A549 (cell line): ENCODE measurements at regions not wholly inside any gene's neighbourhood (a gene's known extent, or its start where the extent isn't known, plus 50 kb on each side); places are given as distances from the start of the nearest gene placed in this dataset.

Experiments
- ATAC-seq, 2 experiments: fragments of 200-7000 bp in 1 of 2; fragments of >200 bp in 1 of 2; cut with Nextera tagmentation in 1 of 2; cut with Tn5 transposase in 1 of 2; 3 replicates each; pipeline versions ENCODE4 v1.8.0 to v1.9.1; 2018 to 2020; ENCODE audit warnings: mild to moderate bottlenecking in 1 of 2, moderate library complexity in 1 of 2
- CTCF ChIA-PET: fragments of 300-600 bp; sonication (Branson Sonifier 250); formaldehyde crosslinking; extraction: SDS; loops from one replicate; lab custom pipeline; 2021; ENCODE audit warnings: antibody characterized with exemption, inconsistent platforms; lab: Yijun Ruan, JAX
- POLR2A ChIA-PET: fragments of 350-600 bp; formaldehyde crosslinking; extraction: SDS; loops from one replicate; lab custom pipeline; 2021; ENCODE audit warnings: antibody characterized with exemption, inconsistent platforms; lab: Yijun Ruan, JAX
- DNase-seq, 2 experiments: peaks; one replicate each; pipeline versions ENCODE4 v3.0.0 to v3.0.0-alpha.2; 2011 to 2016; ENCODE audit warnings: low read depth in 1 of 2, low spot score in 1 of 2
- FAIRE-seq: peaks from 2 replicates; lab custom pipeline; 2011; peaks lifted over from hg19 to GRCh38; lab: Jason Lieb, UNC
- H3K27ac ChIP-seq, 2 experiments: fragments of >200 bp; sonication (Bioruptor Twin); formaldehyde crosslinking; 3 replicates each; pipeline ENCODE4 v1.5.1; 2016 to 2017
- H3K4me1 ChIP-seq: fragments of >200 bp; sonication (Bioruptor Twin); formaldehyde crosslinking; 3 replicates; pipeline ENCODE4 v1.6.1; 2016
- H3K4me2 ChIP-seq: fragments of >200 bp; sonication (Bioruptor Twin); formaldehyde crosslinking; 3 replicates; pipeline ENCODE4 v1.6.1; 2016
- H3K4me3 ChIP-seq: fragments of >200 bp; sonication (Bioruptor Twin); formaldehyde crosslinking; 3 replicates; pipeline ENCODE4 v1.5.1; 2016
- H3K9me3 ChIP-seq: fragments of >200 bp; sonication (Bioruptor Twin); formaldehyde crosslinking; 3 replicates; pipeline ENCODE4 v1.6.1; 2016
- BHLHE40 ChIP-seq: IDR thresholded peaks from 2 replicates; pipeline ENCODE4 v1.6.1; 2012; ENCODE audit warnings: low read depth, low read length, inconsistent platforms
- CHD2 ChIP-seq: fragments of 150-350 bp; IDR thresholded peaks from 2 replicates; pipeline ENCODE4 v1.6.1; 2014; ENCODE audit warnings: low read length; ENCODE audit not compliant: partially characterized antibody
- EHMT2 ChIP-seq: fragments of 200-600 bp; sonication (generic); IDR thresholded peaks from 2 replicates; pipeline ENCODE4 v1.6.1; 2016; ENCODE audit warnings: antibody characterized with exemption, low read depth, mild to moderate bottlenecking, moderate library complexity
- EP300 ChIP-seq, 2 experiments: fragments of >200 bp; sonication (Bioruptor Twin); formaldehyde crosslinking; IDR thresholded peaks; 2 replicates in 1 of 2; 3 replicates in 1 of 2; pipeline ENCODE4 v1.6.1; 2016 to 2017
- ESRRA ChIP-seq: fragments of 150-350 bp; IDR thresholded peaks from 2 replicates; pipeline ENCODE4 v1.6.1; 2014; ENCODE audit warnings: mild to moderate bottlenecking, low read length, borderline replicate concordance
- FOSL2 ChIP-seq, 2 experiments: fragments of 450-650 bp in 1 of 2; fragments of >200 bp in 1 of 2; sonication (Bioruptor Twin) in 1 of 2; formaldehyde crosslinking; IDR thresholded peaks; 2 replicates each; pipeline versions ENCODE4 v1.5.0 to v1.6.1; 2016 to 2020; ENCODE audit warnings: mild to moderate bottlenecking in 1 of 2, moderate library complexity in 1 of 2
- GATA3 ChIP-seq: IDR thresholded peaks from 2 replicates; pipeline ENCODE4 v1.6.1; 2012; ENCODE audit warnings: borderline replicate concordance
- HDAC2 ChIP-seq: fragments of 200-600 bp; sonication (generic); IDR thresholded peaks from 2 replicates; pipeline ENCODE4 v1.6.1; 2016
- HEYL ChIP-seq: fragments of 250-450 bp; sonication (Bioruptor Pico); IDR thresholded peaks from 2 replicates; pipeline ENCODE4 v1.8.0; 2021; ENCODE audit warnings: mild to moderate bottlenecking, moderate library complexity
- HOXA7 ChIP-seq: fragments of 250-450 bp; sonication (Bioruptor Pico); IDR thresholded peaks from 2 replicates; pipeline ENCODE4 v1.5.0; 2020; ENCODE audit warnings: mild to moderate bottlenecking, moderate library complexity
- HOXB5 ChIP-seq: fragments of 250-450 bp; sonication (Bioruptor Pico); IDR thresholded peaks from 2 replicates; pipeline ENCODE4 v1.5.0; 2020; ENCODE audit warnings: mild to moderate bottlenecking, moderate library complexity
- JUN ChIP-seq, 2 experiments: fragments of >200 bp; sonication (Bioruptor Twin); formaldehyde crosslinking; IDR thresholded peaks; 2 replicates in 1 of 2; 3 replicates in 1 of 2; pipeline ENCODE4 v1.6.1; 2016 to 2017
- KDM5A ChIP-seq: fragments of 200-600 bp; sonication (generic); IDR thresholded peaks from 2 replicates; pipeline ENCODE4 v1.6.1; 2016; ENCODE audit warnings: antibody characterized with exemption, mild to moderate bottlenecking
- MAZ ChIP-seq: fragments of 150-350 bp; IDR thresholded peaks from 2 replicates; pipeline ENCODE4 v1.6.1; 2014; ENCODE audit warnings: antibody characterized with exemption, low read depth, low read length, borderline replicate concordance
- NR3C1 ChIP-seq: fragments of >200 bp; sonication (Bioruptor Twin); formaldehyde crosslinking; IDR thresholded peaks from 3 replicates; pipeline ENCODE4 v1.6.1; 2017
- POLR2AphosphoS2 ChIP-seq: conservative IDR thresholded peaks from 2 replicates; pipeline ENCODE4 v1.6.1; 2012; ENCODE audit warnings: low read length, improper control_type of control experiment, inconsistent platforms
- RAD21 ChIP-seq, 2 experiments: fragments of >200 bp in 1 of 2; sonication (Bioruptor Twin) in 1 of 2; formaldehyde crosslinking in 1 of 2; IDR thresholded peaks in 1 of 2; conservative IDR thresholded peaks in 1 of 2; 2 replicates in 1 of 2; 3 replicates in 1 of 2; pipeline ENCODE4 v1.6.1; 2012 to 2018; ENCODE audit warnings: inconsistent platforms in 1 of 2
- SREBF2 ChIP-seq: fragments of 450-650 bp; IDR thresholded peaks from 2 replicates; pipeline ENCODE4 v1.6.1; 2014; ENCODE audit warnings: mild to moderate bottlenecking, moderate library complexity
- TFCP2L1 ChIP-seq: fragments of 250-450 bp; sonication (Bioruptor Pico); IDR thresholded peaks from 2 replicates; pipeline ENCODE4 v1.5.0; 2021; ENCODE audit warnings: mild to moderate bottlenecking
- TP53 ChIP-seq: fragments of 250-450 bp; sonication (Bioruptor Pico); IDR thresholded peaks from 2 replicates; pipeline ENCODE4 v1.5.0; 2021; ENCODE audit warnings: mild to moderate bottlenecking, moderate library complexity
- WGBS: methylation state at CpG from one replicate; pipeline ENCODE4 v1.1.6; 2017; ENCODE audit errors: missing lambda C conversion rate; 5-methylcytosine and 5-hydroxymethylcytosine counted together
- TF ChIP-seq, protein P1 (sequence below): IDR thresholded peaks from 2 replicates; pipeline ENCODE4 v1.6.1; 2012
- TF ChIP-seq, protein P2 (sequence below): fragments of 250-450 bp; sonication (Bioruptor Pico); IDR thresholded peaks from 2 replicates; pipeline ENCODE4 v1.5.0; 2021; ENCODE audit warnings: mild to moderate bottlenecking, moderate library complexity, borderline replicate concordance
- TF ChIP-seq, protein P3 (sequence below): IDR thresholded peaks from 2 replicates; pipeline ENCODE4 v1.6.1; 2012
- TF ChIP-seq, protein P4 (sequence below): fragments of >200 bp; sonication (Bioruptor Twin); formaldehyde crosslinking; IDR thresholded peaks from 3 replicates; pipeline ENCODE4 v1.5.1; 2016

DNA sequence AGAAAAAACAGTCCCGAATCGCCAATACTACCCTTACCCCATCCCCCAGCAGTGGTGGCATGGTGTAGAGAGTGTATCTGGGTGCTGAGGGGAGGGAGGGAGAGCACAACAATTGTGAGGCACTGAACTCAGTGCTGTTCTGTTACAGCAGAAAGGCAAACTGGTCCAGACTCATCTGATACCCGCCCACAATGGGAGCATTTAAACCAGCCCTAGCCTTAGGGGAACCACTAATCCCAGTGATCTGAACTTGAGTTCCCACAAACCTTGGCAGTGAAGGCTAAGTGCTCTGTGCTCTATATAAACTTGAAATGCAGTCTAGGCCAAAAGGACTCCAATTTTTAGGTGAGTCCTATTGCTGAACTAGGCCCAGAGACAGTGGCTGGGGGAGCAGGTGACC is 666.4 kb upstream of the PTCHD4 start:
- DNase-seq (no peak), FAIRE-seq (no peak), ATAC-seq (no peak)
- WGBS = 84% methylated on average over 3 of the region's 3 CpGs
- no peak overlapping the region for H3K4me2 ChIP-seq
- H3K4me1 ChIP-seq = peaks cover 11% of the 10 kb centered on the region; the same call in 1 of the 3 replicates
- H3K4me3 ChIP-seq = no peak overlapping the region
- ChIA-PET CTCF (no interaction called here), POLR2A (no interaction called here)
- no peak overlapping the region for H3K27ac ChIP-seq
- TF ChIP-seq MAZ = no peak
- no peak for TF ChIP-seq SREBF2
- TF ChIP-seq TFCP2L1 (CRISPR knock-in tag) = no peak
- TF ChIP-seq FOSL2 (IDR thresholded peaks at IDR 0.05) = no peak
- no peak for TF ChIP-seq FOSL2 (CRISPR knock-in tag; IDR thresholded peaks at IDR 0.05)
- TF ChIP-seq CHD2 = no peak
- no peaks in the 10 kb centered on the region for H3K9me3 ChIP-seq

DNA sequence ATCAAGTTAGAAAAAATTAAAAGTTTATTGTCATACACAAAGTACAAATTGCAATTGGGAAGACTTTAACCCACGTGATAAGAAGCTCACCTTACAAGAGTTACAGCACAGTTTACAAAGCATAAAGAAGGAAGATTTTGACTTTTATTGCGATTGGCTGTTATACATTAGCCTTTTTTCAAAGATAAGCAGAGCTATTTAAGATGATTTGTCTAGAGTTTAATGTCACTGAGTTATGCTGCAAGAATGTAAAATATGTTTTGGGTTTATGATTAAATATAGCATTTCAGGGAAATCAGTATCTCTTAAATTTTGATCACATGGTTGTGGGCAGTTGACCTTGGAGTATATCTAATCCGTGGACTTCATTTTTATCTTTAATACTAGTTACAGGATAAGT is 664.2 kb upstream of the PTCHD4 start:
- no peak for DNase-seq
- H3K4me2 ChIP-seq = peak overlapping the region; percentile 22; the same call in 1 of the 3 replicates
- FAIRE-seq = peak; percentile 51
- WGBS = 12% methylated on average over 3 of the region's 3 CpGs
- H3K4me3 ChIP-seq = no peak overlapping the region
- POLR2A ChIA-PET = interaction anchor here (1.1 kb wide), 1 partner anchor 52 kb away, joined by 4 read pairs; no protein-coding TSS in a partner anchor
- CTCF ChIA-PET = no interaction called here
- no peak overlapping the region for H3K27ac ChIP-seq
- no peaks in the 10 kb centered on the region for H3K9me3 ChIP-seq
- no peak for ATAC-seq
- peak; percentile 32; the same call in 1 of the 2 replicates for TF ChIP-seq GATA3
- TF ChIP-seq, protein P1, sequence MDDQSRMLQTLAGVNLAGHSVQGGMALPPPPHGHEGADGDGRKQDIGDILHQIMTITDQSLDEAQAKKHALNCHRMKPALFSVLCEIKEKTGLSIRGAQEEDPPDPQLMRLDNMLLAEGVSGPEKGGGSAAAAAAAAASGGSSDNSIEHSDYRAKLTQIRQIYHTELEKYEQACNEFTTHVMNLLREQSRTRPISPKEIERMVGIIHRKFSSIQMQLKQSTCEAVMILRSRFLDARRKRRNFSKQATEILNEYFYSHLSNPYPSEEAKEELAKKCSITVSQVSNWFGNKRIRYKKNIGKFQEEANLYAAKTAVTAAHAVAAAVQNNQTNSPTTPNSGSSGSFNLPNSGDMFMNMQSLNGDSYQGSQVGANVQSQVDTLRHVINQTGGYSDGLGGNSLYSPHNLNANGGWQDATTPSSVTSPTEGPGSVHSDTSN = no peak
- peaks cover 11% of the 10 kb centered on the region; the same call in 1 of the 3 replicates for H3K4me1 ChIP-seq

DNA sequence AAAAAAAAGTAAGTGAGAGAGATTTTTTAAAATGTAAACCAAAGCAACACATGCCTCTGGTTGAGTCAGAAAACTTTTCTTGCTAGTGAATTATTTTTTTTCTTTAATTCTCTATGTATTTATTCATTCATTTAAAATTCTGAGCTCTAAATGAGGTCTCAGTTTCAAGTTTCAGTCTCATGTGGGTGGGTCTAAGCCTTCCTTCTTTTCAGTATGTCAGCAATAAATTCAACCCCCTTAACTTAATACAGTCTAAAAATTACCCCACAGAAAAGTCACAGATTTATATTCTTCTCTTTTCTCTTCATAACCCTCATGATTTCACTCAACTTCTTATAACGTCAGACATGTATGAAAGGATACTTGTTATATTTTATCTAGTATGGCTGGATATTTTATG is 663.3 kb upstream of the PTCHD4 start:
- H3K9me3 ChIP-seq = no peaks in the 10 kb centered on the region
- CTCF ChIA-PET = no interaction called here
- POLR2A ChIA-PET = no interaction called here
- H3K4me1 ChIP-seq = peaks cover 11% of the 10 kb centered on the region; the same call in 1 of the 3 replicates
- TF ChIP-seq SREBF2 (no peak), NR3C1 (no peak), JUN (IDR thresholded peaks at IDR 0.05) (no peak), POLR2AphosphoS2 (no peak), KDM5A (no peak), RAD21 (conservative IDR thresholded peaks at IDR 0.05 in 1 of 2, IDR thresholded peaks at IDR 0.05 in 1 of 2) (no peak), HOXA7 (no peak), ESRRA (no peak), EHMT2 (no peak), HEYL (no peak), GATA3 (no peak), HOXB5 (no peak), TP53 (CRISPR knock-in tag) (no peak), EP300 (IDR thresholded peaks at IDR 0.05) (no peak), HDAC2 (no peak), BHLHE40 (no peak), FOSL2 (IDR thresholded peaks at IDR 0.05) (no peak), FOSL2 (CRISPR knock-in tag; IDR thresholded peaks at IDR 0.05) (no peak)
- TF ChIP-seq, protein P2, sequence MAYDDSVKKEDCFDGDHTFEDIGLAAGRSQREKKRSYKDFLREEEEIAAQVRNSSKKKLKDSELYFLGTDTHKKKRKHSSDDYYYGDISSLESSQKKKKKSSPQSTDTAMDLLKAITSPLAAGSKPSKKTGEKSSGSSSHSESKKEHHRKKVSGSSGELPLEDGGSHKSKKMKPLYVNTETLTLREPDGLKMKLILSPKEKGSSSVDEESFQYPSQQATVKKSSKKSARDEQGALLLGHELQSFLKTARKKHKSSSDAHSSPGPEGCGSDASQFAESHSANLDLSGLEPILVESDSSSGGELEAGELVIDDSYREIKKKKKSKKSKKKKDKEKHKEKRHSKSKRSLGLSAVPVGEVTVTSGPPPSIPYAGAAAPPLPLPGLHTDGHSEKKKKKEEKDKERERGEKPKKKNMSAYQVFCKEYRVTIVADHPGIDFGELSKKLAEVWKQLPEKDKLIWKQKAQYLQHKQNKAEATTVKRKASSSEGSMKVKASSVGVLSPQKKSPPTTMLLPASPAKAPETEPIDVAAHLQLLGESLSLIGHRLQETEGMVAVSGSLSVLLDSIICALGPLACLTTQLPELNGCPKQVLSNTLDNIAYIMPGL (CRISPR knock-in tag) = no peak
- TF ChIP-seq, protein P3, sequence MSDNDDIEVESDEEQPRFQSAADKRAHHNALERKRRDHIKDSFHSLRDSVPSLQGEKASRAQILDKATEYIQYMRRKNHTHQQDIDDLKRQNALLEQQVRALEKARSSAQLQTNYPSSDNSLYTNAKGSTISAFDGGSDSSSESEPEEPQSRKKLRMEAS = no peak
- TF ChIP-seq, protein P4, sequence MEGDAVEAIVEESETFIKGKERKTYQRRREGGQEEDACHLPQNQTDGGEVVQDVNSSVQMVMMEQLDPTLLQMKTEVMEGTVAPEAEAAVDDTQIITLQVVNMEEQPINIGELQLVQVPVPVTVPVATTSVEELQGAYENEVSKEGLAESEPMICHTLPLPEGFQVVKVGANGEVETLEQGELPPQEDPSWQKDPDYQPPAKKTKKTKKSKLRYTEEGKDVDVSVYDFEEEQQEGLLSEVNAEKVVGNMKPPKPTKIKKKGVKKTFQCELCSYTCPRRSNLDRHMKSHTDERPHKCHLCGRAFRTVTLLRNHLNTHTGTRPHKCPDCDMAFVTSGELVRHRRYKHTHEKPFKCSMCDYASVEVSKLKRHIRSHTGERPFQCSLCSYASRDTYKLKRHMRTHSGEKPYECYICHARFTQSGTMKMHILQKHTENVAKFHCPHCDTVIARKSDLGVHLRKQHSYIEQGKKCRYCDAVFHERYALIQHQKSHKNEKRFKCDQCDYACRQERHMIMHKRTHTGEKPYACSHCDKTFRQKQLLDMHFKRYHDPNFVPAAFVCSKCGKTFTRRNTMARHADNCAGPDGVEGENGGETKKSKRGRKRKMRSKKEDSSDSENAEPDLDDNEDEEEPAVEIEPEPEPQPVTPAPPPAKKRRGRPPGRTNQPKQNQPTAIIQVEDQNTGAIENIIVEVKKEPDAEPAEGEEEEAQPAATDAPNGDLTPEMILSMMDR = no peak
- 91% methylated on average over 1 of the region's 1 CpG for WGBS
- H3K27ac ChIP-seq = no peak overlapping the region
- H3K4me2 ChIP-seq = no peak overlapping the region
- H3K4me3 ChIP-seq = no peak overlapping the region
- no peak for FAIRE-seq
- ATAC-seq = no peak
- no peak for DNase-seq
